Neural cell (in vitro differentiated cells): ENCODE measurements at regions not wholly inside any gene's neighbourhood (a gene's known extent, or its start where the extent isn't known, plus 50 kb on each side); places are given as distances from the start of the nearest gene placed in this dataset.

Experiments used
- CTCF ChIP-seq: fragments of 450-650 bp; IDR thresholded peaks from 2 replicates; pipeline ENCODE4 v1.5.1; 2014; ENCODE audit warnings: antibody characterized with exemption, mild to moderate bottlenecking, moderate library complexity; ENCODE audit not compliant: poor library complexity, severe bottlenecking
- EP300 ChIP-seq: fragments of 450-650 bp; conservative IDR thresholded peaks from 2 replicates; pipeline ENCODE4 v1.6.1; 2014; ENCODE audit warnings: antibody characterized with exemption, mild to moderate bottlenecking, moderate library complexity; ENCODE audit not compliant: poor library complexity, severe bottlenecking
- POLR2AphosphoS5 ChIP-seq: IDR thresholded peaks from 2 replicates; pipeline ENCODE4 v1.6.1; 2012
- REST ChIP-seq: IDR thresholded peaks from 2 replicates; pipeline ENCODE4 v1.6.1; 2012; ENCODE audit warnings: borderline replicate concordance
- SMC3 ChIP-seq: fragments of 450-650 bp; conservative IDR thresholded peaks from 2 replicates; pipeline ENCODE4 v1.6.1; 2014; ENCODE audit warnings: antibody characterized with exemption, mild to moderate bottlenecking, moderate library complexity; ENCODE audit not compliant: poor library complexity

GRCh38 chr13:65868884-65869283, 1361.3 kb downstream of the PCDH9 start:
- TF ChIP-seq CTCF, result no peak
- TF ChIP-seq POLR2AphosphoS5, result no peak
- TF ChIP-seq REST, result no peak
- no peak for TF ChIP-seq SMC3
- TF ChIP-seq EP300, result no peak
